HepG2 (cell line): ENCODE measurements at regions not wholly inside any gene's neighbourhood (a gene's known extent, or its start where the extent isn't known, plus 50 kb on each side); places are given as distances from the start of the nearest gene placed in this dataset.

Experiments
- ARID2 ChIP-seq: sonication (generic); formaldehyde crosslinking; IDR thresholded peaks from 2 replicates; pipeline ENCODE4 v1.8.1; 2022; ENCODE audit warnings: mild to moderate bottlenecking, missing genetic modification reagents, borderline replicate concordance
- CBX5 ChIP-seq: sonication (generic); formaldehyde crosslinking; IDR thresholded peaks from 2 replicates; pipeline ENCODE4 v1.4.0; 2020; ENCODE audit warnings: missing genetic modification reagents, borderline replicate concordance
- CCAR2 ChIP-seq: fragments of 200-400 bp; formaldehyde crosslinking; optimal IDR thresholded peaks from 2 replicates; pipeline ENCODE3; 2018; ENCODE audit warnings: low read depth, mild to moderate bottlenecking, low read length, moderate library complexity
- DDIT3 ChIP-seq: sonication (generic); formaldehyde crosslinking; IDR thresholded peaks from 2 replicates; pipeline ENCODE4 v1.4.0; 2020; ENCODE audit warnings: mild to moderate bottlenecking, missing genetic modification reagents
- GABPB1 ChIP-seq: IDR thresholded peaks from 2 replicates; pipeline ENCODE4 v1.6.1; 2016; ENCODE audit warnings: mild to moderate bottlenecking, missing genetic modification reagents, moderate library complexity, missing compliant biosample characterization
- HES4 ChIP-seq: sonication (generic); formaldehyde crosslinking; IDR thresholded peaks from 2 replicates; pipeline ENCODE4 v1.9.0; 2021; ENCODE audit warnings: mild to moderate bottlenecking, missing genetic modification reagents, borderline replicate concordance
- MBNL3 ChIP-seq: fragments of 250-450 bp; sonication (Bioruptor Pico); conservative IDR thresholded peaks from 2 replicates; pipeline ENCODE4 v1.8.0; 2022; ENCODE audit warnings: mild to moderate bottlenecking, inconsistent platforms
- ZBTB8A ChIP-seq: sonication (generic); formaldehyde crosslinking; IDR thresholded peaks from 2 replicates; pipeline ENCODE4 v1.4.0; 2020; ENCODE audit warnings: mild to moderate bottlenecking, low read depth, missing genetic modification reagents, borderline replicate concordance
- ZNF12 ChIP-seq: sonication (generic); formaldehyde crosslinking; IDR thresholded peaks from 2 replicates; pipeline ENCODE4 v1.5.0; 2020; ENCODE audit warnings: missing genetic modification reagents
- ZNF547 ChIP-seq: sonication (generic); formaldehyde crosslinking; IDR thresholded peaks from 2 replicates; pipeline ENCODE4 v1.5.1; 2020; ENCODE audit warnings: mild to moderate bottlenecking, missing genetic modification reagents
- ZSCAN30 ChIP-seq: sonication (generic); formaldehyde crosslinking; IDR thresholded peaks from 2 replicates; pipeline ENCODE4 v1.5.0; 2020; ENCODE audit warnings: mild to moderate bottlenecking, missing genetic modification reagents
- TF ChIP-seq, protein P1 (sequence below): IDR thresholded peaks from 2 replicates; pipeline ENCODE4 v1.6.1; 2018; ENCODE audit warnings: missing genetic modification reagents, mild to moderate bottlenecking, missing compliant biosample characterization
- TF ChIP-seq, protein P2 (sequence below): sonication (generic); formaldehyde crosslinking; IDR thresholded peaks from 2 replicates; pipeline ENCODE4 v1.4.0; 2020; ENCODE audit warnings: mild to moderate bottlenecking, missing genetic modification reagents
- TF ChIP-seq, protein P3 (sequence below): sonication (generic); formaldehyde crosslinking; IDR thresholded peaks from 2 replicates; pipeline ENCODE4 v1.9.0; 2022; ENCODE audit warnings: missing genetic modification reagents, mild to moderate bottlenecking, borderline replicate concordance
- TF ChIP-seq, protein P4 (sequence below): sonication (generic); formaldehyde crosslinking; IDR thresholded peaks from 2 replicates; pipeline ENCODE4 v1.5.0; 2020; ENCODE audit warnings: missing genetic modification reagents

DNA sequence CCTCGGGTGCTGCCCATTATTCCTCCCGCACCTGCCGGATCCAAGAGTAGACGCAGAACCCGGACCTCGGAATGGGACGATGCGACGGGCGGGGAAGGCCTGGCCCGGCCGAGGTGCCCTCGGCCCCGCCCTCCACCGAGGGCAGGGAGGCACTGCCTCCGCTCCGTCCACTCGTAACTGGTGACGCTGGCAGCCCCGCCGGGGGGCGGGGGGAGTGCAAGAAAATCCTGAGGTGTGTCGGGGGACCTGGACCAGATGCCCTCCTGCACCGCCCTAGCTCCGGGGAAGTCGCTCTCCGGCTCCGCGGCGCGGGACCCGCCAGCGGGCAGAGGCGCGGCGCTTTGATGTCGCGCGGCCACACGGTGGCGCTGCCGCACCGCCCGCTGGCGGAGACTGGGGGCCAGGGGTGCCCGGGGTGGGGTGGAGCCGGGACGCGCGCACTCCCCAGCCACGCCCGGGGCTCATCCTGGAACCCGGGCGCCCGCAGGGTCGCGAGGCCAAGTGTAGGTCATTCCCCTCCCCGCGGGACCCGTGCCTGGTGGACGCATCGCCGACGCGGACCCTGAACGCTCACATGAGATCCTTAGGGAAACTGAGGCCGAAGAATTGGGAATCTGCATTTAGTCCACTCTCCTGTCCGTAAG is 202.8 kb downstream of the TTC8 start (continued):
- TF ChIP-seq, protein P1, sequence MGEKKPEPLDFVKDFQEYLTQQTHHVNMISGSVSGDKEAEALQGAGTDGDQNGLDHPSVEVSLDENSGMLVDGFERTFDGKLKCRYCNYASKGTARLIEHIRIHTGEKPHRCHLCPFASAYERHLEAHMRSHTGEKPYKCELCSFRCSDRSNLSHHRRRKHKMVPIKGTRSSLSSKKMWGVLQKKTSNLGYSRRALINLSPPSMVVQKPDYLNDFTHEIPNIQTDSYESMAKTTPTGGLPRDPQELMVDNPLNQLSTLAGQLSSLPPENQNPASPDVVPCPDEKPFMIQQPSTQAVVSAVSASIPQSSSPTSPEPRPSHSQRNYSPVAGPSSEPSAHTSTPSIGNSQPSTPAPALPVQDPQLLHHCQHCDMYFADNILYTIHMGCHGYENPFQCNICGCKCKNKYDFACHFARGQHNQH (CRISPR knock-in tag), result 0 out of 2 replicates have a peak, but pooled peaks have one; percentile 35
- TF ChIP-seq, protein P2, sequence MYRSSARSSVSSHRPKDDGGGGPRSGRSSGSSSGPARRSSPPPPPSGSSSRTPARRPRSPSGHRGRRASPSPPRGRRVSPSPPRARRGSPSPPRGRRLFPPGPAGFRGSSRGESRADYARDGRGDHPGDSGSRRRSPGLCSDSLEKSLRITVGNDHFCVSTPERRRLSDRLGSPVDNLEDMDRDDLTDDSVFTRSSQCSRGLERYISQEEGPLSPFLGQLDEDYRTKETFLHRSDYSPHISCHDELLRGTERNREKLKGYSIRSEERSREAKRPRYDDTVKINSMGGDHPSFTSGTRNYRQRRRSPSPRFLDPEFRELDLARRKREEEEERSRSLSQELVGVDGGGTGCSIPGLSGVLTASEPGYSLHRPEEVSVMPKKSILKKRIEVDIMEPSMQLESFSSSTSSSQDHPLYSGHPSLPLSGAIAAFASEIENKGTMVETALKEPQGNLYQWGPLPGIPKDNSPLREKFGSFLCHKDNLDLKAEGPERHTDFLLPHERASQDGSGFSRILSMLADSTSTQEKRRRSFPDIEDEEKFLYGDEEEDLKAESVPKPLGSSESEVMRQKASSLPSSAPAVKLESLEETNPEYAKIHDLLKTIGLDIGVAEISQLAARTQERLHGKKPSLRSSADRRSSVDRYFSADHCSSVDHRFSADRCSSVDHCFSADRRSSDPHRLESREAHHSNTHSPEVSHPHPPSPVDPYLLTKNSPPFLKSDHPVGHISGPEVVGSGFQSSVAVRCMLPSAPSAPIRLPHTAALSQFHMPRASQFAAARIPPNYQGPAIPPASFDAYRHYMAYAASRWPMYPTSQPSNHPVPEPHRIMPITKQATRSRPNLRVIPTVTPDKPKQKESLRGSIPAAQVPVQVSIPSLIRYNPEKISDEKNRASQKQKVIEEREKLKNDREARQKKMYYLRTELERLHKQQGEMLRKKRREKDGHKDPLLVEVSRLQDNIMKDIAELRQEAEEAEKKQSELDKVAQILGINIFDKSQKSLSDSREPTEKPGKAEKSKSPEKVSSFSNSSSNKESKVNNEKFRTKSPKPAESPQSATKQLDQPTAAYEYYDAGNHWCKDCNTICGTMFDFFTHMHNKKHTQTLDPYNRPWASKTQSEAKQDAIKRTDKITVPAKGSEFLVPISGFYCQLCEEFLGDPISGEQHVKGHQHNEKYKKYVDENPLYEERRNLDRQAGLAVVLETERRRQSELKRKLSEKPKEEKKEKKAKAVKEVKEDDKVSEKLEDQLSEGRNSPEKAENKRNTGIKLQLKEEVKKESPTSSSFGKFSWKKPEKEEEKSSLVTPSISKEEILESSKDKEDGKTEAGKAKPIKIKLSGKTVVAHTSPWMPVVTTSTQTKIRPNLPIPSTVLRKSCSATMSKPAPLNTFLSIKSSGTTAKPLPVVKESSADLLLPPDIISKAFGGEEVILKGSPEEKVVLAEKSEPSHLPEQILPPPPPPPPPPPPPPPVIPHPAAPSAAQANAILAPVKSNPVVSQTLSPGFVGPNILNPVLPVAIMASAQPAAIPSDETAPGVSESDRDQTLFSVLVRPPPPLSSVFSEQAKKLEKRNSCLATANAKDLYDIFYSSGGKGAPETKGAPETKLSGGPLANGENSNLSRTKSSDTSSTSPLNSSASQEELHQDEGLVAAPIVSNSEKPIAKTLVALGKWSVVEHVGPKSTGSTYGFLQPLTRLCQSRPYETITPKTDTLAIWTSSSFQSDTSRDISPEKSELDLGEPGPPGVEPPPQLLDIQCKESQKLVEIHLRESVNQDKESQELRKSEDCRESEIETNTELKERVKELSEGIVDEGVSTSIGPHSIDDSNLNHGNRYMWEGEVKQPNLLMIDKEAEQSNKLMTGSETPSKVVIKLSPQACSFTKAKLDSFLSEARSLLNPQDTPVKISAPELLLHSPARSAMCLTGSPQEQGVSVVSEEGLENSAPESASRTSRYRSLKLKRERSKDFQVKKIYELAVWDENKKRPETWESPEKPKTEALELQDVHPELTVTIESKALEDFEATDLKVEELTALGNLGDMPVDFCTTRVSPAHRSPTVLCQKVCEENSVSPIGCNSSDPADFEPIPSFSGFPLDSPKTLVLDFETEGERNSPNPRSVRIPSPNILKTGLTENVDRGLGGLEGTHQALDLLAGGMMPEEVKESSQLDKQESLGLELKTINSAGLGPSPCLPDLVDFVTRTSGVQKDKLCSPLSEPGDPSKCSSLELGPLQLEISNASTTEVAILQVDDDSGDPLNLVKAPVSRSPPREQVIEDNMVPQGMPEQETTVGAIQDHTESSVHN (CRISPR knock-in tag), result no peak
- no peak for TF ChIP-seq DDIT3
- TF ChIP-seq, protein P3, sequence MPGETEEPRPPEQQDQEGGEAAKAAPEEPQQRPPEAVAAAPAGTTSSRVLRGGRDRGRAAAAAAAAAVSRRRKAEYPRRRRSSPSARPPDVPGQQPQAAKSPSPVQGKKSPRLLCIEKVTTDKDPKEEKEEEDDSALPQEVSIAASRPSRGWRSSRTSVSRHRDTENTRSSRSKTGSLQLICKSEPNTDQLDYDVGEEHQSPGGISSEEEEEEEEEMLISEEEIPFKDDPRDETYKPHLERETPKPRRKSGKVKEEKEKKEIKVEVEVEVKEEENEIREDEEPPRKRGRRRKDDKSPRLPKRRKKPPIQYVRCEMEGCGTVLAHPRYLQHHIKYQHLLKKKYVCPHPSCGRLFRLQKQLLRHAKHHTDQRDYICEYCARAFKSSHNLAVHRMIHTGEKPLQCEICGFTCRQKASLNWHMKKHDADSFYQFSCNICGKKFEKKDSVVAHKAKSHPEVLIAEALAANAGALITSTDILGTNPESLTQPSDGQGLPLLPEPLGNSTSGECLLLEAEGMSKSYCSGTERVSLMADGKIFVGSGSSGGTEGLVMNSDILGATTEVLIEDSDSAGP (CRISPR knock-in tag), result peak; percentile 56; the same call in 1 of the 2 replicates
- no peak for TF ChIP-seq MBNL3 (CRISPR knock-in tag)
- TF ChIP-seq ZNF547 (CRISPR knock-in tag), result no peak; the same call in 1 of the 2 replicates
- TF ChIP-seq, protein P4, sequence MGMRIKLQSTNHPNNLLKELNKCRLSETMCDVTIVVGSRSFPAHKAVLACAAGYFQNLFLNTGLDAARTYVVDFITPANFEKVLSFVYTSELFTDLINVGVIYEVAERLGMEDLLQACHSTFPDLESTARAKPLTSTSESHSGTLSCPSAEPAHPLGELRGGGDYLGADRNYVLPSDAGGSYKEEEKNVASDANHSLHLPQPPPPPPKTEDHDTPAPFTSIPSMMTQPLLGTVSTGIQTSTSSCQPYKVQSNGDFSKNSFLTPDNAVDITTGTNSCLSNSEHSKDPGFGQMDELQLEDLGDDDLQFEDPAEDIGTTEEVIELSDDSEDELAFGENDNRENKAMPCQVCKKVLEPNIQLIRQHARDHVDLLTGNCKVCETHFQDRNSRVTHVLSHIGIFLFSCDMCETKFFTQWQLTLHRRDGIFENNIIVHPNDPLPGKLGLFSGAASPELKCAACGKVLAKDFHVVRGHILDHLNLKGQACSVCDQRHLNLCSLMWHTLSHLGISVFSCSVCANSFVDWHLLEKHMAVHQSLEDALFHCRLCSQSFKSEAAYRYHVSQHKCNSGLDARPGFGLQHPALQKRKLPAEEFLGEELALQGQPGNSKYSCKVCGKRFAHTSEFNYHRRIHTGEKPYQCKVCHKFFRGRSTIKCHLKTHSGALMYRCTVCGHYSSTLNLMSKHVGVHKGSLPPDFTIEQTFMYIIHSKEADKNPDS, result no peak
- TF ChIP-seq GABPB1 (CRISPR knock-in tag), result peak; percentile 68; the same call in 1 of the 2 replicates
- TF ChIP-seq ZSCAN30, result no peak
- no peak for TF ChIP-seq CBX5 (CRISPR knock-in tag)
- TF ChIP-seq ZNF12, result no peak
- no peak for TF ChIP-seq ZBTB8A (CRISPR knock-in tag)
- TF ChIP-seq HES4 (CRISPR knock-in tag), result no peak
- 0 out of 2 replicates have a peak, but pooled peaks have one; percentile 28 for TF ChIP-seq ARID2 (CRISPR knock-in tag)
- no peak for TF ChIP-seq CCAR2
